Right lobe of liver (tissue), 6 donors: ENCODE measurements at regions not wholly inside any gene's neighbourhood (a gene's known extent, or its start where the extent isn't known, plus 50 kb on each side); places are given as distances from the start of the nearest gene placed in this dataset.

Source experiments
- ATAC-seq, 4 donors: fragments of 200-7000 bp; cut with Tn5 transposase; one replicate each; pipeline ENCODE4 v1.9.1; 2020; ENCODE audit warnings: mild to moderate bottlenecking in 4 of 4, moderate library complexity in 4 of 4
- DNase-seq, 3 donors: peaks; one replicate each; pipeline ENCODE4 v3.0.0-alpha.2; 2020
- H3K27ac ChIP-seq, 3 donors: fragments of 200-600 bp; one replicate each; pipeline ENCODE4 v1.8.0; 2022
- H3K27me3 ChIP-seq, 2 donors: fragments of 200-600 bp; one replicate each; pipeline ENCODE4 v1.8.0; 2022
- H3K36me3 ChIP-seq, 4 donors: fragments of 200-600 bp; sonication (generic) in 1 of 4; one replicate each; pipeline versions ENCODE4 v1.5.1 to v1.8.0; 2017 to 2022; ENCODE audit warnings: control low read depth in 1 of 4
- H3K4me1 ChIP-seq, 4 donors: fragments of 200-600 bp; sonication (generic) in 1 of 4; one replicate each; pipeline versions ENCODE4 v1.5.1 to v1.8.0; 2017 to 2022; ENCODE audit warnings: control low read depth in 1 of 4
- H3K4me3 ChIP-seq, 3 donors: fragments of 200-600 bp; one replicate each; pipeline ENCODE4 v1.8.0; 2022
- H3K9me3 ChIP-seq, 4 donors: fragments of 200-600 bp; sonication (generic) in 1 of 4; one replicate each; pipeline versions ENCODE4 v1.5.1 to v1.8.0; 2017 to 2022; ENCODE audit warnings: control low read depth in 1 of 4
- POLR2A ChIP-seq: fragments of 450-650 bp; IDR thresholded peaks from one replicate; pipeline ENCODE4 v1.6.1; 2017; ENCODE audit warnings: antibody characterized with exemption, mild to moderate bottlenecking
- WGBS: methylation state at CpG from one replicate; pipeline ENCODE4 v1.1.6; 2018; ENCODE audit warnings: low coverage, low lambda C conversion rate; ENCODE audit not compliant: insufficient coverage; ENCODE audit errors: missing lambda C conversion rate; 5-methylcytosine and 5-hydroxymethylcytosine counted together
- intact Hi-C, 2 donors: fragments of 100-400 bp; cut with DNase I; formaldehyde crosslinking; loops; one replicate each; pipeline versions ENCODE4 v1.11.2 to v1.14.1; 2022
- TF ChIP-seq, protein P1 (sequence below), 4 donors: fragments of 200-600 bp in 3 of 4; fragments of 450-650 bp in 1 of 4; IDR thresholded peaks; one replicate each; pipeline versions ENCODE4 v1.5.1 to v1.8.0; 2016 to 2022; ENCODE audit warnings: antibody characterized with exemption in 4 of 4, mild to moderate bottlenecking in 2 of 4
- donor health status: DM: no; HTN: yes; CAD: no.
- donor health status: DM: no; HTN: no; CAD: no.
- donor health status: DM: no; HTN: no; CAD: no.
- donor health status: DM: no; HTN: yes; CAD: no.
- donor health status: DM: no; HTN: yes; CAD: no.

DNA sequence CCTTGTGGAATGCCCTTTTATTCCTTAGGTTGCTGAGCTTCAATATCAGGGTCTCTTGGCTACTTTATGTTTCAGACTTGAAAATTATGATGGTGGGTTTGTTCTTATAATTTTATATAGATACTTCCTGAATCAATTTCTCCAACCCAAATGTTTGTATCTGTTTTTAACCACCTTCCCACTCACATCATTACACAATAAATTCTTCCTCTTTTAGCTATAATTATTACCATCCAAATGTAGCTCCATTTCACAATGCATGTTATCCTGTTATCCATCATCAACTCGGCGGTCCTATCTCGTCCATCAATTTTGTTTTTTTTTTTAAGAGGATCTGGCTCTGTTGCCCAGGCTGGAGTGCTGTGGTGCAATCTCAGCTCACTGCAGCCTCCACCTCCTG is 357.6 kb upstream of the ZP4 start:
- TF ChIP-seq, protein P1, sequence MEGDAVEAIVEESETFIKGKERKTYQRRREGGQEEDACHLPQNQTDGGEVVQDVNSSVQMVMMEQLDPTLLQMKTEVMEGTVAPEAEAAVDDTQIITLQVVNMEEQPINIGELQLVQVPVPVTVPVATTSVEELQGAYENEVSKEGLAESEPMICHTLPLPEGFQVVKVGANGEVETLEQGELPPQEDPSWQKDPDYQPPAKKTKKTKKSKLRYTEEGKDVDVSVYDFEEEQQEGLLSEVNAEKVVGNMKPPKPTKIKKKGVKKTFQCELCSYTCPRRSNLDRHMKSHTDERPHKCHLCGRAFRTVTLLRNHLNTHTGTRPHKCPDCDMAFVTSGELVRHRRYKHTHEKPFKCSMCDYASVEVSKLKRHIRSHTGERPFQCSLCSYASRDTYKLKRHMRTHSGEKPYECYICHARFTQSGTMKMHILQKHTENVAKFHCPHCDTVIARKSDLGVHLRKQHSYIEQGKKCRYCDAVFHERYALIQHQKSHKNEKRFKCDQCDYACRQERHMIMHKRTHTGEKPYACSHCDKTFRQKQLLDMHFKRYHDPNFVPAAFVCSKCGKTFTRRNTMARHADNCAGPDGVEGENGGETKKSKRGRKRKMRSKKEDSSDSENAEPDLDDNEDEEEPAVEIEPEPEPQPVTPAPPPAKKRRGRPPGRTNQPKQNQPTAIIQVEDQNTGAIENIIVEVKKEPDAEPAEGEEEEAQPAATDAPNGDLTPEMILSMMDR (IDR thresholded peaks at IDR 0.05): no peak
- no peak for TF ChIP-seq POLR2A
- DNase-seq (no peak), ATAC-seq (no peak)
- 41% methylated on average over 3 of the region's 3 CpGs for WGBS
- intact Hi-C loops: no loop called here
- Histone ChIP-seq H3K9me3 (no peaks in the 10 kb centered on the region), H3K4me3 (no peak overlapping the region), H3K27ac (no peak overlapping the region), H3K36me3 (no peaks in the 10 kb centered on the region), H3K4me1 (no peaks in the 10 kb centered on the region), H3K27me3 (no peaks in the 10 kb centered on the region)

DNA sequence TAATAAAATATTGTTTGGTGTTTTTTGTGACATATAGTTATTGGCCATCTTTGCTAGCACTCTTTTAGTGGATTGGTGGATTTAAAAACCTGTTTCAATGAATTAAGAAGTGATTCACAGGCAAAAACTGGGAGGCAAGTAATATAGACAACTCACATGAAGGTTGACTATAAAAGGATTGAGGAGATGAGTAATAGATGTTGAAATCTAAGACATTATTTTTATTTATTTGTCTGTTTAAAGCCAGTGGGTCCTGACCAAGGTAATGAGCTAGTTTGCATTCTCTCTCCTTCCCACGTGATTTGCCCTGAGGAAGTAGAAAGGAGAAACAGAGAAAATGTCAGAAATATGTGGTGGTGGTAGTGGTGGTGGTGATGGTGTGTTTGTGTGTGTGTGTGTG is 351.5 kb upstream of the ZP4 start:
- Histone ChIP-seq H3K27ac (no peak overlapping the region), H3K4me3 (no peak overlapping the region), H3K36me3 (no peaks in the 10 kb centered on the region), H3K9me3 (no peaks in the 10 kb centered on the region), H3K4me1 (no peaks in the 10 kb centered on the region), H3K27me3 (no peaks in the 10 kb centered on the region)
- 41% methylated on average over 1 of the region's 1 CpG for WGBS
- ATAC-seq (no peak), DNase-seq (no peak)
- TF ChIP-seq, protein P1 (IDR thresholded peaks at IDR 0.05): no peak
- TF ChIP-seq POLR2A: no peak
- intact Hi-C loops: no loop called here

GRCh38 chr1:238241607-238242006 is 350.9 kb upstream of the ZP4 start:
- TF ChIP-seq POLR2A: no peak
- TF ChIP-seq, protein P1 (IDR thresholded peaks at IDR 0.05): no peak
- intact Hi-C loops: no loop called here

DNA sequence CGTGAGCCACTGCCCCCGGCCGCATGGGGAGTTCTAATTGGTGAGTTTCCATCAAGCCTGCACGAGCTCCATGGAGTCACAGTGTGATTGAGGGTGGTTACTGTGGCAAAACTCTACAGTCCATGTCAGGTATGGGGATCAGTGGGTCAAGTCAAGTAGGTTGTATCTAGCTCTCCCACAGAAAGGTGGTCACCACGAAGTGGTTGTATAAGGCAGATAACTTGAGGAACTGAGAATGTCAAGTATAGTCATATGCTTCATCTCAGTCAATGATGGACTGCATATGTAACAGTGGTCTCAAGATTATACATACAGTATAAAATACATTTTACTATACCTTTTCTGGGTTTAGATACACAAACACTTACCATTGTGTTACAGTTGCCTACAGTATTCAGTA is 348.6 kb upstream of the ZP4 start:
- intact Hi-C loops: no loop called here
- Histone ChIP-seq H3K36me3 (no peaks in the 10 kb centered on the region), H3K4me3 (no peak overlapping the region), H3K27me3 (no peaks in the 10 kb centered on the region), H3K4me1 (no peaks in the 10 kb centered on the region), H3K27ac (no peak overlapping the region), H3K9me3 (no peaks in the 10 kb centered on the region)
- DNase-seq (no peak), ATAC-seq (no peak)
- TF ChIP-seq POLR2A: no peak
- TF ChIP-seq, protein P1 (IDR thresholded peaks at IDR 0.05): no peak
- WGBS: 40% methylated on average over 1 of the region's 5 CpGs

More at GRCh38 chr1:238241607-238242006, 350.9 kb upstream of the ZP4 start:
- no peak for DNase-seq
- H3K9me3 ChIP-seq: no peaks in the 10 kb centered on the region
- no peaks in the 10 kb centered on the region for H3K27me3 ChIP-seq
- 75% methylated on average over 3 of the region's 3 CpGs for WGBS
- H3K4me1 ChIP-seq: no peaks in the 10 kb centered on the region
- ATAC-seq: no peak
- no peak overlapping the region for H3K4me3 ChIP-seq
- no peak overlapping the region for H3K27ac ChIP-seq
- H3K36me3 ChIP-seq: no peaks in the 10 kb centered on the region

DNA sequence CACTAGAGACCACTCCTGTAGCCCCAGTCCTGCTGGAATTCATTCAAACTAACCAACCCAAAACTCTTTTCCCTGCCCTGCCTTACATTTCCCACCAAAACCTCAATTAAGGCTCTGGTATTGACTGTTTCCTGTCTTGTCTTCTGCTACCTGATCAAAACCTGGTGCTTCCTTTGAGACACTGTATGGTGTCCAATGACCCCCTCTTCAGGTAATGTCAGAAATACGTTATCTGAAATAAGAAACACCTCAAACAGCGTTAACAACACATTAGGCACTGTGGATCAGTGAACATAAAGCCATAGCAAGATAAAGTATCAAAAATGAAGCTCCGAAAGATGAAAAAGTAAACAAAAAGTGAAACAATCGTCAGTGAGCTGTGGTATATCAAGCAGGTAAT is 343.2 kb upstream of the ZP4 start:
- intact Hi-C loops: no loop called here

More for the DNA sequence above, 343.2 kb upstream of the ZP4 start:
- no peak for TF ChIP-seq POLR2A
- TF ChIP-seq, protein P1 (IDR thresholded peaks at IDR 0.05): no peak
- H3K4me1 ChIP-seq: no peaks in the 10 kb centered on the region
- DNase-seq (no peak), ATAC-seq (no peak)
- 39% methylated on average over 4 of the region's 4 CpGs for WGBS
- H3K9me3 ChIP-seq: no peaks in the 10 kb centered on the region
- no peaks in the 10 kb centered on the region for H3K27me3 ChIP-seq
- H3K36me3 ChIP-seq: no peaks in the 10 kb centered on the region
- no peak overlapping the region for H3K27ac ChIP-seq
- H3K4me3 ChIP-seq: no peak overlapping the region
